ENCODE measurements at regions not wholly inside any gene's neighbourhood (a gene's known extent, or its start where the extent isn't known, plus 50 kb on each side); places are given as distances from the start of the nearest gene placed in this dataset.

DNA sequence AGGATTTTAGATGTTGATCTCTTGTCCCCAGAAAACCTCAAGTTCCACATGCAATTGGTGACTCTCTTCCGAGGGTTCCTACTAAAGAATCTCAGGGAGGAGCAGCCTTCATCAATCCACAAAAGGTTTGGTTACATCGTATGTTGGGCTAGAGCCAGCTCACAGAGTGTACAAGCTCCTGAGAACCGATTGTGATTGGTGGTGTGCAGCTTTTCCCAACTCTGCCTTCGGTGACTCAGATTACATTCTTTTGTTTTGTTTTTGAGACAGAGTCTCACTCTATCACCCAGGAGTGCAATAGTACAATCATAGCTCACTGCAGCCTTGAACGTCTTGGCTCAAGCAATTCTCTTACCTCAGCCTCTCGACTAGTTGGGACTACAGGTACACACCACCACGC lies 172.4 kb downstream of the PMP22 start:
- no peaks in the 10 kb centered on the region for H3K4me1 ChIP-seq (ENCODE audit: control insufficient read depth in 1 of 2, insufficient read depth in 2 of 2, low read length in 2 of 2)
- H3K79me2 ChIP-seq (ENCODE audit: insufficient read depth, low read length): no peaks in the 10 kb centered on the region
- TF ChIP-seq TCF7L2 (IDR thresholded peaks at IDR 0.05; ENCODE audit: borderline replicate concordance, extremely low read depth, insufficient read depth, insufficient read length) (no peak), CTCF (IDR thresholded peaks at IDR 0.05 in 2 of 3, conservative IDR thresholded peaks at IDR 0.05 in 1 of 3; ENCODE audit: borderline replicate concordance in 1 of 3, insufficient read depth in 1 of 3, low read depth in 2 of 3, low read length in 2 of 3) (no peak)
- H4K20me1 ChIP-seq (ENCODE audit: insufficient read depth): no peaks in the 10 kb centered on the region
- no peaks in the 10 kb centered on the region for H3K36me3 ChIP-seq (ENCODE audit: control insufficient read depth in 1 of 2, insufficient read depth in 2 of 2, low read length in 2 of 2)
- no peak overlapping the region for H3K9ac ChIP-seq (ENCODE audit: low read length)
- POLR2A ChIA-PET: no interaction called here
- CTCF ChIA-PET: no interaction called here
- no peak overlapping the region for H3K4me2 ChIP-seq (ENCODE audit: low read length)
- intact Hi-C loops (cut with micrococcal nuclease): no loop called here
- BruUV-seq (replicated peaks): no TSS peak
- RAD21 ChIA-PET (ENCODE audit: low non-redundant PET in 1 of 2, low total read pairs in 2 of 2, uncharacterized antibody in 2 of 2, unreplicated experiment in 2 of 2): no interaction called here
- no peak overlapping the region for H3K4me3 ChIP-seq (replicated peaks in 1 of 2; ENCODE audit: low read depth in 1 of 2, low read length in 2 of 2)
- no peaks in the 10 kb centered on the region for H3K9me2 ChIP-seq (ENCODE audit: insufficient read depth)
- H3K9me3 ChIP-seq (ENCODE audit: control insufficient read depth in 1 of 2, insufficient read depth in 1 of 2, low read depth in 1 of 2, low read length in 2 of 2): no peaks in the 10 kb centered on the region
- H2AFZ ChIP-seq (ENCODE audit: low read depth, low read length, poor library complexity, severe bottlenecking): no peak overlapping the region
- H3K27ac ChIP-seq (ENCODE audit: low read depth, low read length): no peak overlapping the region
- peaks cover 11% of the 10 kb centered on the region; the same call in 1 of the 2 replicates for H3K27me3 ChIP-seq (ENCODE audit: insufficient read depth, low read length)
- ATAC-seq (no peak), DNase-seq (ENCODE audit: low read depth, low spot score) (no peak)

DNA sequence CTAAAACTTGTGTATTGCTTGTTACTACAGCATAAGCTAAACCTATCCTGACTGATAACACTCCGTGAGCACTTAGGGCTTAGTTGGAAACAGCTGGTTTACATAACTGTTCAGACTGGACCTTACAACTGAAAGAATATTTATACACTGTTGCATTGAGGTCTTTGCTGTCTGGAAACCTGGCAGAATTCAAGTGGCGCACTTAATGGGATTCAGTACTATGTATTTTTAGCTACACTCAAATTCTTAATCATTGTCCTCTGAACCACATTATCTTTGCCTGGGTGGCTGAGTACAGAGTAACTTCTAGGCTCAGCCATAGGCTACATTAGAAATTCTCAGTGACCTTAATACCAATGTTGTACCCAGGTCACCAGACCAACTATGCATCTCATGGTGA lies 172.9 kb downstream of the PMP22 start:
- RAD21 ChIA-PET (ENCODE audit: low non-redundant PET in 1 of 2, low total read pairs in 2 of 2, uncharacterized antibody in 2 of 2, unreplicated experiment in 2 of 2): no interaction called here
- ATAC-seq: no peak
- Histone ChIP-seq H3K27me3 (ENCODE audit: insufficient read depth, low read length) (peaks cover 11% of the 10 kb centered on the region; the same call in 1 of the 2 replicates), H3K27ac (ENCODE audit: low read depth, low read length) (no peak overlapping the region), H4K20me1 (ENCODE audit: insufficient read depth) (no peaks in the 10 kb centered on the region), H2AFZ (ENCODE audit: low read depth, low read length, poor library complexity, severe bottlenecking) (no peak overlapping the region), H3K36me3 (ENCODE audit: control insufficient read depth in 1 of 2, insufficient read depth in 2 of 2, low read length in 2 of 2) (no peaks in the 10 kb centered on the region), H3K9ac (ENCODE audit: low read length) (no peak overlapping the region), H3K79me2 (ENCODE audit: insufficient read depth, low read length) (no peaks in the 10 kb centered on the region), H3K4me2 (ENCODE audit: low read length) (no peak overlapping the region), H3K9me2 (ENCODE audit: insufficient read depth) (no peaks in the 10 kb centered on the region), H3K4me1 (ENCODE audit: control insufficient read depth in 1 of 2, insufficient read depth in 2 of 2, low read length in 2 of 2) (no peaks in the 10 kb centered on the region), H3K4me3 (replicated peaks in 1 of 2; ENCODE audit: low read depth in 1 of 2, low read length in 2 of 2) (no peak overlapping the region), H3K9me3 (ENCODE audit: control insufficient read depth in 1 of 2, insufficient read depth in 1 of 2, low read depth in 1 of 2, low read length in 2 of 2) (no peaks in the 10 kb centered on the region)
- CTCF ChIA-PET: no interaction called here
- POLR2A ChIA-PET: no interaction called here
- no peak for DNase-seq (ENCODE audit: low read depth, low spot score)
- no TSS peak for BruUV-seq (replicated peaks)
- intact Hi-C loops (cut with micrococcal nuclease): no loop called here
- no peak for TF ChIP-seq TCF7L2 (IDR thresholded peaks at IDR 0.05; ENCODE audit: borderline replicate concordance, extremely low read depth, insufficient read depth, insufficient read length)
- TF ChIP-seq EZH2 (IDR thresholded peaks at IDR 0.05): no peak
- TF ChIP-seq CTCF (IDR thresholded peaks at IDR 0.05 in 2 of 3, conservative IDR thresholded peaks at IDR 0.05 in 1 of 3; ENCODE audit: borderline replicate concordance in 1 of 3, insufficient read depth in 1 of 3, low read depth in 2 of 3, low read length in 2 of 3): no peak
- TF ChIP-seq MAX (IDR thresholded peaks at IDR 0.05): no peak
- no peak for TF ChIP-seq SP1 (IDR thresholded peaks at IDR 0.05; ENCODE audit: low read depth)
- TF ChIP-seq FOSL1 (IDR thresholded peaks at IDR 0.05; ENCODE audit: low read depth): no peak
- TF ChIP-seq ELF1 (IDR thresholded peaks at IDR 0.05; ENCODE audit: borderline replicate concordance, low read depth): no peak
- no peak for TF ChIP-seq EGR1 (IDR thresholded peaks at IDR 0.05; ENCODE audit: low read depth)
- no peak for TF ChIP-seq CEBPB (IDR thresholded peaks at IDR 0.05; ENCODE audit: low read depth)
- TF ChIP-seq YY1 (IDR thresholded peaks at IDR 0.05; ENCODE audit: extremely low read depth, insufficient replicate concordance, low read depth, low read length): no peak
- TF ChIP-seq POLR2AphosphoS5 (IDR thresholded peaks at IDR 0.05; ENCODE audit: low read depth, low read length): no peak
- no peak for TF ChIP-seq ZNF274 (IDR thresholded peaks at IDR 0.05; ENCODE audit: low read depth, low read length)
- TF ChIP-seq EZH2phosphoT487 (IDR thresholded peaks at IDR 0.05; ENCODE audit: borderline replicate concordance): no peak
- TF ChIP-seq, protein P1, sequence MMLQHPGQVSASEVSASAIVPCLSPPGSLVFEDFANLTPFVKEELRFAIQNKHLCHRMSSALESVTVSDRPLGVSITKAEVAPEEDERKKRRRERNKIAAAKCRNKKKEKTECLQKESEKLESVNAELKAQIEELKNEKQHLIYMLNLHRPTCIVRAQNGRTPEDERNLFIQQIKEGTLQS (IDR thresholded peaks at IDR 0.05): no peak
- no peak for TF ChIP-seq SRF (IDR thresholded peaks at IDR 0.05; ENCODE audit: low read depth)
